GM20000 (cell line): ENCODE measurements at regions not wholly inside any gene's neighbourhood (a gene's known extent, or its start where the extent isn't known, plus 50 kb on each side); places are given as distances from the start of the nearest gene placed in this dataset.

Experiments
- DNase-seq: peaks from one replicate; pipeline ENCODE4 v3.0.0; 2012; ENCODE audit warnings: low spot score
- TF ChIP-seq, protein P1 (sequence below): IDR thresholded peaks from 2 replicates; pipeline ENCODE4 v1.5.1; 2012; ENCODE audit warnings: mild to moderate bottlenecking, control low read depth; ENCODE audit errors: extremely low read depth, missing control alignments

GRCh38 chr2:146537477-146537876, 1307.4 kb upstream of the ACVR2A start:
- TF ChIP-seq, protein P1, sequence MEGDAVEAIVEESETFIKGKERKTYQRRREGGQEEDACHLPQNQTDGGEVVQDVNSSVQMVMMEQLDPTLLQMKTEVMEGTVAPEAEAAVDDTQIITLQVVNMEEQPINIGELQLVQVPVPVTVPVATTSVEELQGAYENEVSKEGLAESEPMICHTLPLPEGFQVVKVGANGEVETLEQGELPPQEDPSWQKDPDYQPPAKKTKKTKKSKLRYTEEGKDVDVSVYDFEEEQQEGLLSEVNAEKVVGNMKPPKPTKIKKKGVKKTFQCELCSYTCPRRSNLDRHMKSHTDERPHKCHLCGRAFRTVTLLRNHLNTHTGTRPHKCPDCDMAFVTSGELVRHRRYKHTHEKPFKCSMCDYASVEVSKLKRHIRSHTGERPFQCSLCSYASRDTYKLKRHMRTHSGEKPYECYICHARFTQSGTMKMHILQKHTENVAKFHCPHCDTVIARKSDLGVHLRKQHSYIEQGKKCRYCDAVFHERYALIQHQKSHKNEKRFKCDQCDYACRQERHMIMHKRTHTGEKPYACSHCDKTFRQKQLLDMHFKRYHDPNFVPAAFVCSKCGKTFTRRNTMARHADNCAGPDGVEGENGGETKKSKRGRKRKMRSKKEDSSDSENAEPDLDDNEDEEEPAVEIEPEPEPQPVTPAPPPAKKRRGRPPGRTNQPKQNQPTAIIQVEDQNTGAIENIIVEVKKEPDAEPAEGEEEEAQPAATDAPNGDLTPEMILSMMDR = no peak
- no peak for DNase-seq

- TF ChIP-seq, protein P1 = no peak
- DNase-seq = no peak
Measured at GRCh38 chr2:146532509-146533147, 1312.2 kb upstream of the ACVR2A start.

DNA sequence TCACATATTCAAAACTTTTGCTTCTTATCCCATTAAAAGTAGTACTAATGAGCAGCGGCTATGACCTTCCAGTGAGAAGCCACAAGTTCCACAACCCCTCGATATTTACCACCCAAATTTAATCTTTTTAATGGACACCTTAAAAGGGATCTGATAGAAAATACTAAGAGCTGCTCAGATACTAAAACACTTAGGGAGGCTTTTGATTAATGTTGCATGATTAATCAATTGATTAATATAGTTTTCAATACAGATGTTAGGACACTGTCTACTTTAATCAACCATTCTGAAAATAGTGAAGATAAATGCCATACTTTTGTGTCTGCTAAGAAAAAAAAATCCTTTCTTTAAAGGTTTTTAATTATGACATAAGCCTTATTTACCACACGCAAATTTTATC, 1312.8 kb upstream of the ACVR2A start:
- TF ChIP-seq, protein P1 = no peak
- DNase-seq = no peak

GRCh38 chr2:146530886-146531285, 1313.9 kb upstream of the ACVR2A start:
- TF ChIP-seq, protein P1 = no peak
- no peak for DNase-seq

DNA sequence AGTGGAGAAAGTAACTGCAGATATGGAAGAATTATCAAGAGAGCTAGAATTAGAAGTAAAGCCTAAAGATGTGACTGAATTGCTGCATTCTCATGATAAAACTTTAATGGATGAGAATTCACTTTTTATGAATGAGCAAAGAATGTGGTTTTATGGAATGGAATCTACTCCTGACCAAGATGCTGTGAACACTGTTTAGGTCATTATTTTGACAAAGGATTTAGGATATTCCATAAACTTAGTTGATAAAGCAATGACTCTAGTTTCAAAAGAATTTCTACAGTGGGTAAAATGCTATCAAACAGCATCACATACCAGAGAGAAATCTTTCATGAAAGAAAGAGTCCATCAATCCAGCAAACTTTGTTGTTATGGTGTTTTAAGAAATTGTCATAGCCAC, 1317.7 kb upstream of the ACVR2A start:
- TF ChIP-seq, protein P1 = no peak
- no peak for DNase-seq

DNA sequence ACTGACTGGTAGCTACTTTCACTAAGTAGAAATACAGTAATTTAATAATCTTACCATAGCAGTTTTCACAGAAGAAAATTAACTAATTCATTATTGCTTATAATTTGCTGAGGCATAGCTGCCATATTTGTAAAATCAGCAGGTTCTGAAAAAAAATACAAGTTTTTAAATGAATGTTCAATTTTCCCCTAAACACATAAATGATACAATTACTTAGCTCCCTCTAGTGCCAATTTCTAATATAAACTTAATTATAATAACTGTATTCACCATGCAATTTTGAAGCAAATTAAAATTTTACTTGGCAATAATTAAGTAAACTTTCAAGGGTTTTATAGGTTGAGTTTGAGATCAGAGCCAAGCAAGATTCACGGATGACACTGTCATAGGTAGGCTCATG, 1321.6 kb upstream of the ACVR2A start:
- DNase-seq = peak; percentile 3
- TF ChIP-seq, protein P1 = no peak

- TF ChIP-seq, protein P1 = no peak
- no peak for DNase-seq
Measured at GRCh38 chr2:146506851-146507250, 1338.0 kb upstream of the ACVR2A start.
